OCI-LY3 (cell line): ENCODE measurements at regions not wholly inside any gene's neighbourhood (a gene's known extent, or its start where the extent isn't known, plus 50 kb on each side); places are given as distances from the start of the nearest gene placed in this dataset.

Experiments used
- H2AFZ ChIP-seq: fragments of 200-600, 300-600 bp; shearing (Covaris generic); 2 replicates; pipeline ENCODE4 v1.6.0; 2014; ENCODE audit warnings: antibody characterized with exemption, low read depth, low read length
- H3K27ac ChIP-seq: fragments of 200-600, 300-600 bp; sonication (generic); 2 replicates; pipeline ENCODE4 v1.5.1; 2014; ENCODE audit warnings: mild to moderate bottlenecking, low read length, moderate library complexity, mixed read lengths
- H3K27me3 ChIP-seq: fragments of 200-600, 300-600 bp; sonication (generic); 2 replicates; pipeline ENCODE4 v1.6.1; 2014; ENCODE audit warnings: low read depth, low read length, mixed read lengths
- H3K36me3 ChIP-seq: fragments of 200-600, 300-600 bp; sonication (generic); replicated peaks from 2 replicates; pipeline ENCODE3; 2014; ENCODE audit warnings: low read depth, low read length, mixed read lengths
- H3K4me1 ChIP-seq: fragments of 300-600, 200-600 bp; sonication (generic); 2 replicates; pipeline ENCODE4 v1.6.1; 2014; ENCODE audit warnings: low read length, mixed read lengths
- H3K4me2 ChIP-seq: fragments of 200-600, 300-600 bp; sonication (generic); 2 replicates; pipeline ENCODE4 v1.6.1; 2014; ENCODE audit warnings: low read length, mixed read lengths
- H3K4me3 ChIP-seq: fragments of 300-600, 200-600 bp; sonication (generic); 2 replicates; pipeline ENCODE4 v1.5.1; 2014; ENCODE audit warnings: antibody characterized with exemption, mild to moderate bottlenecking, low read length, moderate library complexity
- H3K79me2 ChIP-seq: fragments of 300-600, 200-600 bp; shearing (Covaris generic); 2 replicates; pipeline ENCODE4 v1.6.1; 2014; ENCODE audit warnings: mild to moderate bottlenecking, low read length, mixed read lengths
- H3K9ac ChIP-seq: fragments of 300-600, 200-600 bp; shearing (Covaris generic); 2 replicates; pipeline ENCODE4 v1.6.0; 2014; ENCODE audit warnings: mild to moderate bottlenecking, low read length, moderate library complexity
- H3K9me3 ChIP-seq: fragments of 200-600, 300-600 bp; shearing (Covaris generic); 2 replicates; pipeline ENCODE4 v1.6.1; 2014; ENCODE audit warnings: low read length, mixed read lengths; ENCODE audit not compliant: insufficient read depth
- H4K20me1 ChIP-seq: fragments of 200-600, 300-600 bp; sonication (generic); 2 replicates; pipeline ENCODE4 v1.6.1; 2016; ENCODE audit warnings: low read length, mixed read lengths; ENCODE audit not compliant: insufficient read depth
- CTCF ChIP-seq: fragments of 200-600, 300-600 bp; sonication (generic); IDR thresholded peaks from 2 replicates; pipeline ENCODE4 v1.5.1; 2014; ENCODE audit warnings: antibody characterized with exemption, low read length, low read depth
- EZH2phosphoT487 ChIP-seq: fragments of 200-600 bp; shearing (Covaris generic); IDR thresholded peaks from 2 replicates; pipeline ENCODE4 v1.6.1; 2018; ENCODE audit warnings: antibody characterized with exemption, mixed run types, low read depth

GRCh38 chr4:93897559-93897958, 69.0 kb downstream of the ATOH1 start:
- Histone ChIP-seq H3K9ac (no peak overlapping the region), H3K36me3 (no peaks in the 10 kb centered on the region), H2AFZ (no peak overlapping the region), H3K4me1 (no peaks in the 10 kb centered on the region), H3K4me2 (no peak overlapping the region), H3K27me3 (no peaks in the 10 kb centered on the region), H3K27ac (no peak overlapping the region), H3K79me2 (no peaks in the 10 kb centered on the region), H3K4me3 (no peak overlapping the region), H4K20me1 (no peaks in the 10 kb centered on the region), H3K9me3 (no peaks in the 10 kb centered on the region)
- TF ChIP-seq CTCF (peak; percentile 70), EZH2phosphoT487 (no peak)

GRCh38 chr4:93908778-93909177, 80.2 kb downstream of the ATOH1 start:
- Histone ChIP-seq H3K4me1 (no peaks in the 10 kb centered on the region), H3K27me3 (no peaks in the 10 kb centered on the region), H4K20me1 (no peaks in the 10 kb centered on the region), H3K9me3 (no peaks in the 10 kb centered on the region), H3K79me2 (no peaks in the 10 kb centered on the region), H3K9ac (no peak overlapping the region), H2AFZ (no peak overlapping the region), H3K36me3 (no peaks in the 10 kb centered on the region), H3K27ac (no peak overlapping the region), H3K4me3 (no peak overlapping the region), H3K4me2 (no peak overlapping the region)
- TF ChIP-seq CTCF (no peak), EZH2phosphoT487 (no peak)

- Histone ChIP-seq H4K20me1 (no peaks in the 10 kb centered on the region), H3K9ac (no peak overlapping the region), H3K27ac (no peak overlapping the region), H2AFZ (no peak overlapping the region), H3K4me2 (no peak overlapping the region), H3K36me3 (no peaks in the 10 kb centered on the region), H3K9me3 (no peaks in the 10 kb centered on the region), H3K79me2 (no peaks in the 10 kb centered on the region), H3K4me3 (no peak overlapping the region), H3K27me3 (no peaks in the 10 kb centered on the region), H3K4me1 (peaks cover 4% of the 10 kb centered on the region; the same call in 1 of the 2 replicates)
- no peak for TF ChIP-seq CTCF
- TF ChIP-seq EZH2phosphoT487: no peak
Measured at GRCh38 chr4:93911671-93912070, 83.1 kb downstream of the ATOH1 start.

- no peak overlapping the region for H3K9ac ChIP-seq
- no peaks in the 10 kb centered on the region for H3K36me3 ChIP-seq
- H3K9me3 ChIP-seq: no peaks in the 10 kb centered on the region
- H3K4me2 ChIP-seq: no peak overlapping the region
- TF ChIP-seq CTCF (no peak), EZH2phosphoT487 (no peak)
- H3K4me3 ChIP-seq: no peak overlapping the region
- H3K4me1 ChIP-seq: peaks cover 4% of the 10 kb centered on the region; the same call in 1 of the 2 replicates
- no peak overlapping the region for H3K27ac ChIP-seq
- no peaks in the 10 kb centered on the region for H3K27me3 ChIP-seq
- no peaks in the 10 kb centered on the region for H3K79me2 ChIP-seq
- no peak overlapping the region for H2AFZ ChIP-seq
- H4K20me1 ChIP-seq: no peaks in the 10 kb centered on the region
Measured at GRCh38 chr4:93912146-93912545, 83.6 kb downstream of the ATOH1 start.
